Transverse colon (tissue), 4 donors: ENCODE measurements at regions not wholly inside any gene's neighbourhood (a gene's known extent, or its start where the extent isn't known, plus 50 kb on each side); places are given as distances from the start of the nearest gene placed in this dataset.

Source experiments
- EP300 ChIP-seq: sonication (generic); formaldehyde crosslinking; IDR thresholded peaks from one replicate; pipeline ENCODE4 v1.6.1; 2017; ENCODE audit warnings: antibody characterized with exemption, low read depth
- POLR2A ChIP-seq: fragments of 450-650 bp; IDR thresholded peaks from one replicate; pipeline ENCODE4 v1.6.1; 2016; ENCODE audit warnings: antibody characterized with exemption, mild to moderate bottlenecking, moderate library complexity
- POLR2AphosphoS5 ChIP-seq, 3 donors: sonication (generic); formaldehyde crosslinking; IDR thresholded peaks; one replicate each; pipeline ENCODE4 v1.6.1; 2016; ENCODE audit warnings: antibody characterized with exemption in 3 of 3
- TF ChIP-seq, protein P1 (sequence below), 5 experiments: fragments of 200-600 bp in 3 of 5; fragments of 450-650 bp in 2 of 5; sonication (generic) in 3 of 5; IDR thresholded peaks; 1 replicate in 2 of 5; 2 replicates in 3 of 5; pipeline ENCODE4 v1.5.1; 2016 to 2017; ENCODE audit warnings: antibody characterized with exemption in 5 of 5, inconsistent platforms in 3 of 5, mild to moderate bottlenecking in 2 of 5, moderate library complexity in 1 of 5

DNA sequence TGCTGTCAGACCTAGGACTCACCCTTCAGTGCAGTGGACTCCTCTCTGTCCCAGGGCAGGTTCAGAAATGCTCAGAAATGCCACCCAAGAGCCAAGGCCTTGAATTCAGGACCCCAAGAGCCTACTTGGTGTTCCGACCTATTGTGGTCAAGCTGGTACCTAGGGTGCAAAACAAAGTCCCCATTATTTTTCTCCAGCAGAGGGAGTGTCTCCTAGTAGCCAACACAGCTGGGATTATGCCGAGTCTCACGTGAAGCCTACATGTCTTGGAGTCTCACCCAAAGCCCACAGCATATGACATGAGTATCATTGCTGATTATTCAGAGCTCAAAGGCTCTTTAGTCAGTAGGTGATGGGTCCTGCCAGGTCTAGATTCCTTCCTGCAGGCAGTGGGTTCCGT, 671.1 kb upstream of the SPRY2 start:
- TF ChIP-seq, protein P1, sequence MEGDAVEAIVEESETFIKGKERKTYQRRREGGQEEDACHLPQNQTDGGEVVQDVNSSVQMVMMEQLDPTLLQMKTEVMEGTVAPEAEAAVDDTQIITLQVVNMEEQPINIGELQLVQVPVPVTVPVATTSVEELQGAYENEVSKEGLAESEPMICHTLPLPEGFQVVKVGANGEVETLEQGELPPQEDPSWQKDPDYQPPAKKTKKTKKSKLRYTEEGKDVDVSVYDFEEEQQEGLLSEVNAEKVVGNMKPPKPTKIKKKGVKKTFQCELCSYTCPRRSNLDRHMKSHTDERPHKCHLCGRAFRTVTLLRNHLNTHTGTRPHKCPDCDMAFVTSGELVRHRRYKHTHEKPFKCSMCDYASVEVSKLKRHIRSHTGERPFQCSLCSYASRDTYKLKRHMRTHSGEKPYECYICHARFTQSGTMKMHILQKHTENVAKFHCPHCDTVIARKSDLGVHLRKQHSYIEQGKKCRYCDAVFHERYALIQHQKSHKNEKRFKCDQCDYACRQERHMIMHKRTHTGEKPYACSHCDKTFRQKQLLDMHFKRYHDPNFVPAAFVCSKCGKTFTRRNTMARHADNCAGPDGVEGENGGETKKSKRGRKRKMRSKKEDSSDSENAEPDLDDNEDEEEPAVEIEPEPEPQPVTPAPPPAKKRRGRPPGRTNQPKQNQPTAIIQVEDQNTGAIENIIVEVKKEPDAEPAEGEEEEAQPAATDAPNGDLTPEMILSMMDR (IDR thresholded peaks at IDR 0.05), result no peak
- TF ChIP-seq POLR2AphosphoS5 (IDR thresholded peaks at IDR 0.05) (no peak), POLR2A (no peak), EP300 (no peak)
